HFFc6 (cell line): ENCODE measurements at regions not wholly inside any gene's neighbourhood (a gene's known extent, or its start where the extent isn't known, plus 50 kb on each side); places are given as distances from the start of the nearest gene placed in this dataset.

Experiments used
- DNase-seq: peaks from one replicate; pipeline ENCODE4 v3.0.0-alpha.2; 2018
- H3K27ac Mint-ChIP-seq: 2 replicates; pipeline ENCODE4 v1.8.0; 2020; ENCODE audit warnings: mild to moderate bottlenecking, mixed read lengths
- H3K27me3 Mint-ChIP-seq: 2 replicates; pipeline ENCODE4 v1.8.0; 2021; ENCODE audit warnings: mild to moderate bottlenecking, moderate library complexity, mixed read lengths; ENCODE audit not compliant: insufficient read depth
- H3K36me3 Mint-ChIP-seq: 2 replicates; pipeline ENCODE4 v1.8.0; 2021; ENCODE audit warnings: low read depth, mixed read lengths
- H3K4me1 Mint-ChIP-seq: 2 replicates; pipeline ENCODE4 v1.8.0; 2020; ENCODE audit warnings: low read depth, mixed read lengths
- H3K4me3 Mint-ChIP-seq: 2 replicates; pipeline ENCODE4 v1.8.0; 2020; ENCODE audit warnings: mild to moderate bottlenecking, moderate library complexity, mixed read lengths
- H3K9me3 Mint-ChIP-seq: 2 replicates; pipeline ENCODE4 v1.8.0; 2020; ENCODE audit warnings: mild to moderate bottlenecking, mixed read lengths
- TF ChIP-seq, protein P1 (sequence below): fragments of 200-600 bp; sonication (generic); IDR thresholded peaks from 2 replicates; pipeline ENCODE4 v1.5.0; 2021; ENCODE audit warnings: antibody characterized with exemption, mild to moderate bottlenecking

DNA sequence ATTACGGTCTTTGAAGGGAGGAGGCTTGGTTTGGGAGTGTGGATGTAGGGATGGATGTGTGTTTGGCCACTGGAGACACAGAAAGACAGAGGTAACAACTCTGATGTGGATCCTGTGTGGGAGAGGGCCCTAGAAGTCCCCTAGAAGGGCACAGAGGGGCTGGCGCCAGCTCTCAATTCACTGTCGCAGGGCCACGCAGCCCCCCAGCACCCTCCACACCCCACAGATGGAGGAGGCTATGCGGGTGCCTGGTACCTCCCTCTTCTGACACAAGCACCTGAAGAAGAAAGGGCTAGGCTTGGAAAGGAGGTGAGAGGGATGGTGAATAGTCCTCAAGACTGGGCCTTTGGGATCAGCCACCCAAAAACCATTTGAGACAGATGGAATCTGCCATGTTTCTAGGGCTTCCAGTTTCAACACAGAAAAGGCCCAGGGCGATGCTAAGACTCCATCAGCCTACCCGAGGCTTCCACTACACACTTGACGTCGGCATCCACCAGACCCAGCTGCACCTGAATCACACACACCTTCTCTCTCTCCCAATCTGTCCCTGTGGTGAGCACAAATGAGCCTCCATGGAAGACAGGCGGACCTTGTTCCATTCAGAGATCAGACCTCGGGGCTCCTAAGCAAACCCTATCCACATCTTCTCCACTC is 413.5 kb upstream of the HS6ST1 start:
- H3K9me3 Mint-ChIP-seq, result no peaks in the 10 kb centered on the region
- no peak overlapping the region for H3K4me3 Mint-ChIP-seq
- peaks cover 13% of the 10 kb centered on the region for H3K4me1 Mint-ChIP-seq
- no peak overlapping the region for H3K27ac Mint-ChIP-seq
- H3K36me3 Mint-ChIP-seq, result no peaks in the 10 kb centered on the region
- peaks cover 11% of the 10 kb centered on the region for H3K27me3 Mint-ChIP-seq
- no peak for DNase-seq
- TF ChIP-seq, protein P1, sequence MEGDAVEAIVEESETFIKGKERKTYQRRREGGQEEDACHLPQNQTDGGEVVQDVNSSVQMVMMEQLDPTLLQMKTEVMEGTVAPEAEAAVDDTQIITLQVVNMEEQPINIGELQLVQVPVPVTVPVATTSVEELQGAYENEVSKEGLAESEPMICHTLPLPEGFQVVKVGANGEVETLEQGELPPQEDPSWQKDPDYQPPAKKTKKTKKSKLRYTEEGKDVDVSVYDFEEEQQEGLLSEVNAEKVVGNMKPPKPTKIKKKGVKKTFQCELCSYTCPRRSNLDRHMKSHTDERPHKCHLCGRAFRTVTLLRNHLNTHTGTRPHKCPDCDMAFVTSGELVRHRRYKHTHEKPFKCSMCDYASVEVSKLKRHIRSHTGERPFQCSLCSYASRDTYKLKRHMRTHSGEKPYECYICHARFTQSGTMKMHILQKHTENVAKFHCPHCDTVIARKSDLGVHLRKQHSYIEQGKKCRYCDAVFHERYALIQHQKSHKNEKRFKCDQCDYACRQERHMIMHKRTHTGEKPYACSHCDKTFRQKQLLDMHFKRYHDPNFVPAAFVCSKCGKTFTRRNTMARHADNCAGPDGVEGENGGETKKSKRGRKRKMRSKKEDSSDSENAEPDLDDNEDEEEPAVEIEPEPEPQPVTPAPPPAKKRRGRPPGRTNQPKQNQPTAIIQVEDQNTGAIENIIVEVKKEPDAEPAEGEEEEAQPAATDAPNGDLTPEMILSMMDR, result no peak

DNA sequence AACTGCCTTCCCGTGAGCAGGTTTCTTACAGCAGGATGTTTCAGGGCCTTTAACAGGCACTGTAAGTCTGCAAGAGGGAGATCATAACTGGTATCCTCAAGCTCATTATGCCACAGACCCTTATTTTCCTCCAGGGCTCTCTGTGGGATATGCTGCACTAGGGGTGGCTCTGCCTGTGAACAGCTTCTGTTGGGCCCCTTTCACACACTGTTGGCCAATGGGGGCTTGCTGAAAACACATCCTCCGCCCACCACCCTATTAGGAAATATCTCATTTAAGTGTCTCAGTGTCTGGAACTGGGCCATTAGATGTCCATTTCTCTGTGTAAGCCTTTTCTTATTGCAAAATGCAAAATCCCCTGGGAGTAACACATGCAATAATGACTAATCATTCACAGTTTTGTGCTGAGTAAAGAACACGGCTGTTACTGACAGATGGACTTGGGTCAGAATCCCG is 414.3 kb upstream of the HS6ST1 start:
- TF ChIP-seq, protein P1, result no peak
- H3K27me3 Mint-ChIP-seq, result peaks cover 11% of the 10 kb centered on the region
- H3K27ac Mint-ChIP-seq, result no peak overlapping the region
- DNase-seq, result no peak
- H3K4me1 Mint-ChIP-seq, result peaks cover 4% of the 10 kb centered on the region
- H3K9me3 Mint-ChIP-seq, result no peaks in the 10 kb centered on the region
- H3K36me3 Mint-ChIP-seq, result no peaks in the 10 kb centered on the region
- no peak overlapping the region for H3K4me3 Mint-ChIP-seq

- TF ChIP-seq, protein P1, result no peak
- Mint-ChIP-seq H3K9me3 (no peaks in the 10 kb centered on the region), H3K4me3 (no peak overlapping the region), H3K36me3 (no peaks in the 10 kb centered on the region), H3K4me1 (no peaks in the 10 kb centered on the region), H3K27me3 (peaks cover 13% of the 10 kb centered on the region), H3K27ac (no peak overlapping the region)
- no peak for DNase-seq
Measured at GRCh38 chr2:128733450-128733849, 414.8 kb upstream of the HS6ST1 start.

- Mint-ChIP-seq H3K36me3 (no peaks in the 10 kb centered on the region), H3K9me3 (no peaks in the 10 kb centered on the region), H3K27ac (no peak overlapping the region), H3K4me3 (no peak overlapping the region), H3K27me3 (peaks cover 13% of the 10 kb centered on the region), H3K4me1 (no peaks in the 10 kb centered on the region)
- TF ChIP-seq, protein P1, result no peak
- no peak for DNase-seq
Measured at GRCh38 chr2:128734521-128735295, 416.0 kb upstream of the HS6ST1 start.

GRCh38 chr2:128735296-128735960 is 416.8 kb upstream of the HS6ST1 start:
- Mint-ChIP-seq H3K4me3 (no peak overlapping the region), H3K27ac (no peak overlapping the region), H3K9me3 (no peaks in the 10 kb centered on the region), H3K4me1 (no peaks in the 10 kb centered on the region), H3K27me3 (peaks cover 13% of the 10 kb centered on the region), H3K36me3 (no peaks in the 10 kb centered on the region)
- TF ChIP-seq, protein P1, result no peak
- DNase-seq, result no peak
